Fibroblast of skin of back (primary cell): ENCODE measurements at regions not wholly inside any gene's neighbourhood (a gene's known extent, or its start where the extent isn't known, plus 50 kb on each side); places are given as distances from the start of the nearest gene placed in this dataset.
"Not testable (repeated sequence)": the region's sequence is repeated elsewhere in the genome, so short reads cannot be mapped to it uniquely, and the experiment has no call there.

Experiments
- DNase-seq: peaks from one replicate; pipeline ENCODE4 v3.0.0-alpha.2; 2013

- DNase-seq: peak; percentile 50
Measured at GRCh38 chr2:7685342-7686015, 768.3 kb downstream of the RNF144A start.

GRCh38 chr2:7686016-7686385 is 768.8 kb downstream of the RNF144A start:
- DNase-seq: no peak

GRCh38 chr2:7691961-7692656 is 774.9 kb downstream of the RNF144A start:
- DNase-seq: no peak

- DNase-seq: peak; percentile 71
Measured at GRCh38 chr2:7692657-7693161, 775.5 kb downstream of the RNF144A start.

GRCh38 chr2:7693246-7694075 is 776.2 kb downstream of the RNF144A start:
- no peak for DNase-seq

GRCh38 chr2:7694076-7694985 is 777.1 kb downstream of the RNF144A start:
- no peak for DNase-seq

- DNase-seq: not testable (repeated sequence)
Measured at GRCh38 chr2:7696556-7696955, 779.3 kb downstream of the RNF144A start.

GRCh38 chr2:7697052-7697451 is 779.8 kb downstream of the RNF144A start:
- no peak for DNase-seq

- DNase-seq: peak; percentile 36
Measured at GRCh38 chr2:7701791-7702190, 784.6 kb downstream of the RNF144A start.

- no peak for DNase-seq
Measured at GRCh38 chr2:7703048-7703447, 785.8 kb downstream of the RNF144A start.

GRCh38 chr2:7703543-7704144 is 786.4 kb downstream of the RNF144A start:
- DNase-seq: no peak

- DNase-seq: no peak
Measured at GRCh38 chr2:7704296-7704865, 787.2 kb downstream of the RNF144A start.

- no peak for DNase-seq
Measured at GRCh38 chr2:7706791-7707190, 789.6 kb downstream of the RNF144A start.

- DNase-seq: peak; percentile 84
Measured at GRCh38 chr2:7707723-7708122, 790.5 kb downstream of the RNF144A start.

- DNase-seq: peak; percentile 22
Measured at GRCh38 chr2:7709907-7710306, 792.7 kb downstream of the RNF144A start.

GRCh38 chr2:7711167-7711566 is 794.0 kb downstream of the RNF144A start:
- no peak for DNase-seq

GRCh38 chr2:7719876-7720275 is 802.7 kb downstream of the RNF144A start:
- DNase-seq: no peak

GRCh38 chr2:7721413-7721995 is 804.3 kb downstream of the RNF144A start:
- no peak for DNase-seq

GRCh38 chr2:7722212-7722910 is 805.1 kb downstream of the RNF144A start:
- DNase-seq: no peak

GRCh38 chr2:7724336-7724735 is 807.1 kb downstream of the RNF144A start:
- DNase-seq: no peak
